Body of pancreas (tissue), 4 donors: ENCODE measurements at regions not wholly inside any gene's neighbourhood (a gene's known extent, or its start where the extent isn't known, plus 50 kb on each side); places are given as distances from the start of the nearest gene placed in this dataset.

Experiments
- CTCF ChIP-seq, 7 experiments: fragments of 450-650 bp in 4 of 7; fragments of 200-600 bp in 3 of 7; sonication (generic) in 3 of 7; IDR thresholded peaks; one replicate each; pipeline ENCODE4 v1.5.1; 2016 to 2019; ENCODE audit warnings: antibody characterized with exemption in 7 of 7
- POLR2A ChIP-seq, 3 donors: fragments of 450-650 bp; IDR thresholded peaks; one replicate each; pipeline ENCODE4 v1.6.1; 2016; ENCODE audit warnings: antibody characterized with exemption in 3 of 3, mild to moderate bottlenecking in 2 of 3

DNA sequence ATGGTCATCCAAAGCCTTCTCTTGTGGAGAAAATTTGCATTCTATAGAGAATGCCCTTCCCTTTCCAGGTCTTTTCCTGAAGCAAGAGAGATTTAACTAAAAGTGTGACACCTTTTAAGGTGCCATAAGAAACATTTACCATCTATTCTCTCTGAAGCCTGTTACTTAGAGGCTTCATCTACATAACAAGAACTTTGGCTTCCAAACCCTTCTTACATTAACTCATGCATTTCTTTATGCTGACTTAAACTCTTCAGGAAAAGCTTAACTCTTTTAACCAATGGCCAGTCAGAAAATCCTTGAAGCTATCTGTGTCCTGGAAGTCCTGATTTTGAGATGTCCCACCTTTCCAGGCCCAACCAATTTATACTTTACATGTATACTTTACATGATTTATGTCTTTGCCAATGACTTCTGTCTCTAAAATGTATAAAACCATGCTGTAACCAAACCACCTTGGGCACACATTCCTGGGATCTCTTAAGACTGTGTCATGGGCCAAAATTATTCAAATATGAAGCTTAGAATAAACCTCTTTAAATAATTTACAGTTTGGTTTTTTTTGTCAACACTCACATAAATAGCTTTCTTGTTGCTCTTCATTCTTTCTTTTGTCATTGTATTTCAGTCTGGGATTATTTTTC, 472.6 kb upstream of the NECTIN3 start:
- no peak for TF ChIP-seq POLR2A (IDR thresholded peaks at IDR 0.05)
- no peak for TF ChIP-seq CTCF (IDR thresholded peaks at IDR 0.05)
